SK-N-SH treated with all-trans-retinoic acid at 6 μM for 48 hours (cell line): ENCODE measurements at regions not wholly inside any gene's neighbourhood (a gene's known extent, or its start where the extent isn't known, plus 50 kb on each side); places are given as distances from the start of the nearest gene placed in this dataset.
"Not testable (repeated sequence)": the region's sequence is repeated elsewhere in the genome, so short reads cannot be mapped to it uniquely, and the experiment has no call there.

Experiments used
- ATAC-seq: fragments of 200-7000 bp; cut with Tn5 transposase; 3 replicates; pipeline ENCODE4 v1.9.1; 2020; ENCODE audit warnings: mild to moderate bottlenecking, moderate library complexity
- ARNTL ChIP-seq: fragments of 450-650 bp; formaldehyde crosslinking; IDR thresholded peaks from 2 replicates; pipeline ENCODE4 v1.5.0; 2020; ENCODE audit warnings: low read depth, mild to moderate bottlenecking, moderate library complexity, borderline replicate concordance
- BACH2 ChIP-seq: fragments of 250-450 bp; sonication (Bioruptor Pico); IDR thresholded peaks from 2 replicates; pipeline ENCODE4 v1.9.0; 2021; ENCODE audit warnings: mild to moderate bottlenecking, borderline replicate concordance
- CSDC2 ChIP-seq: fragments of 250-450 bp; sonication (Bioruptor Pico); IDR thresholded peaks from 2 replicates; pipeline ENCODE4 v1.5.0; 2020; ENCODE audit warnings: mild to moderate bottlenecking, moderate library complexity
- ESRRG ChIP-seq: fragments of 250-450 bp; sonication (Bioruptor Pico); IDR thresholded peaks from 2 replicates; pipeline ENCODE4 v1.6.1; 2021; ENCODE audit warnings: mild to moderate bottlenecking
- GLIS3 ChIP-seq: fragments of 250-450 bp; sonication (Bioruptor Pico); IDR thresholded peaks from 2 replicates; pipeline ENCODE4 v1.5.0; 2020; ENCODE audit warnings: mild to moderate bottlenecking, moderate library complexity
- ISL1 ChIP-seq: fragments of 250-450 bp; sonication (Bioruptor Pico); IDR thresholded peaks from 2 replicates; pipeline ENCODE4 v2.1.2; 2022; ENCODE audit warnings: mild to moderate bottlenecking, moderate library complexity
- PPARA ChIP-seq: fragments of 250-450 bp; sonication (Bioruptor Pico); IDR thresholded peaks from 2 replicates; pipeline ENCODE4 v1.5.0; 2020; ENCODE audit warnings: mild to moderate bottlenecking, borderline replicate concordance
- RARB ChIP-seq: fragments of 250-450 bp; sonication (Bioruptor Pico); IDR thresholded peaks from 2 replicates; pipeline ENCODE4 v1.8.0; 2021; ENCODE audit warnings: mild to moderate bottlenecking, moderate library complexity
- SNAI2 ChIP-seq: fragments of 250-450 bp; sonication (Bioruptor Pico); IDR thresholded peaks from 2 replicates; pipeline ENCODE4 v1.5.0; 2020; ENCODE audit warnings: mild to moderate bottlenecking, moderate library complexity
- TCF4 ChIP-seq: fragments of 250-450 bp; sonication (Bioruptor Pico); IDR thresholded peaks from 2 replicates; pipeline ENCODE4 v1.8.0; 2021; ENCODE audit warnings: mild to moderate bottlenecking, moderate library complexity, borderline replicate concordance
- TOX ChIP-seq: fragments of 250-450 bp; sonication (Bioruptor Pico); IDR thresholded peaks from 2 replicates; pipeline ENCODE4 v1.8.0; 2021; ENCODE audit warnings: mild to moderate bottlenecking, moderate library complexity, borderline replicate concordance
- ZC3H10 ChIP-seq: fragments of 250-450 bp; sonication (Bioruptor Pico); IDR thresholded peaks from 2 replicates; pipeline ENCODE4 v1.5.1; 2021; ENCODE audit warnings: mild to moderate bottlenecking, moderate library complexity
- ZFP3 ChIP-seq: fragments of 250-450 bp; sonication (Bioruptor Pico); IDR thresholded peaks from 2 replicates; pipeline ENCODE4 v1.5.0; 2020; ENCODE audit warnings: mild to moderate bottlenecking, moderate library complexity
- ZNF565 ChIP-seq: fragments of 450-650 bp; formaldehyde crosslinking; conservative IDR thresholded peaks from 2 replicates; pipeline ENCODE4 v1.5.0; 2020; ENCODE audit warnings: low read depth, mild to moderate bottlenecking, moderate library complexity
- ZNF70 ChIP-seq: fragments of 450-650 bp; formaldehyde crosslinking; IDR thresholded peaks from 2 replicates; pipeline ENCODE4 v1.5.0; 2020; ENCODE audit warnings: mild to moderate bottlenecking, moderate library complexity
- ZNF8 ChIP-seq: fragments of 450-650 bp; formaldehyde crosslinking; IDR thresholded peaks from 2 replicates; pipeline ENCODE4 v1.5.0; 2020; ENCODE audit warnings: mild to moderate bottlenecking, moderate library complexity
- TF ChIP-seq, protein P1 (sequence below): fragments of 250-450 bp; sonication (Bioruptor Pico); IDR thresholded peaks from 2 replicates; pipeline ENCODE4 v1.5.1; 2020; ENCODE audit warnings: low read depth, mild to moderate bottlenecking, moderate library complexity
- TF ChIP-seq, protein P2 (sequence below): fragments of 250-450 bp; sonication (Bioruptor Pico); IDR thresholded peaks from 2 replicates; pipeline ENCODE4 v1.8.0; 2020; ENCODE audit warnings: mild to moderate bottlenecking, moderate library complexity, borderline replicate concordance
- TF ChIP-seq, protein P3 (sequence below): fragments of 250-450 bp; sonication (Bioruptor Pico); IDR thresholded peaks from 2 replicates; pipeline ENCODE4 v1.8.0; 2021; ENCODE audit warnings: low read depth, mild to moderate bottlenecking, moderate library complexity, borderline replicate concordance
- TF ChIP-seq, protein P4 (sequence below): fragments of 250-450 bp; sonication (Bioruptor Pico); IDR thresholded peaks from 2 replicates; pipeline ENCODE4 v1.5.0; 2020; ENCODE audit warnings: mild to moderate bottlenecking, moderate library complexity

DNA sequence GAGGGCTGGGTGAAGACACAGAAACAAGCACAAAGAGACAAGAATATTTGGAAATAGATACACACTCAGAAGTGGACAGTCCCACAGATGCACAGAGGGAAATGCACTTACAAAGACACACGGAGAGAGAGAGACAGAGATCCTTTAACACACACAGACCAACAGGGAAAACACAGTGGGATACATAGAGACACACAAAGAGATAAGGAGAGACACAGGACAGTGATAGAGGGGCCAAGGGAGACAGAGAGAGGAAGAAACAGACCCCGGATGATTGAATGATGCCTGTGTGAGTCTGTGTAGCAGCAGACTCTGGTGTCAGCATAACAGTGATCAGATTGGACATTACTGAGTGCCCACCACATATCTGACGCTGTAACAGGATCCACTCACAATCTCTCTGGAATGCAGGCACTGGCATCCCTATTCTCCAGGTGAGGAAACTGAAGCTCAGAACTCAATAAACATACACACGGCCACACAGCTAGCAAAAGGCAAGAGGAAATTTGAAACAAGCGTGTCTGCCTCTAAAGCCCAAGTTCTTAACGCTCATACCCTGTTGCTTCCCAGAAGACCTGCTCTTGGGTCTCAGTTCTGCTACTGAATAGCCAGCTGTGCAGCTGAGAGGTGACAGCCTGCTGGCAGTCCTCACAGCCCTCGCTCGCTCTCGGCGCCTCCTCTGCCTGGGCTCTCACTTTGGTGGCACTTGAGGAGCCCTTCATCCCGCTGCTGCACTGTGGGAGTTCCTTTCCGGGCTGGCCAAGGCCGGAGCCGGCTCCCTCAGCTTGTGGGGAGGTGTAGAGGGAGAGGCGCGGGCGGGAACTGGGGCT is 186.3 kb upstream of the NLRP1 start:
- no peak for TF ChIP-seq GLIS3 (CRISPR knock-in tag)
- no peak for TF ChIP-seq RARB (CRISPR knock-in tag)
- TF ChIP-seq, protein P1, sequence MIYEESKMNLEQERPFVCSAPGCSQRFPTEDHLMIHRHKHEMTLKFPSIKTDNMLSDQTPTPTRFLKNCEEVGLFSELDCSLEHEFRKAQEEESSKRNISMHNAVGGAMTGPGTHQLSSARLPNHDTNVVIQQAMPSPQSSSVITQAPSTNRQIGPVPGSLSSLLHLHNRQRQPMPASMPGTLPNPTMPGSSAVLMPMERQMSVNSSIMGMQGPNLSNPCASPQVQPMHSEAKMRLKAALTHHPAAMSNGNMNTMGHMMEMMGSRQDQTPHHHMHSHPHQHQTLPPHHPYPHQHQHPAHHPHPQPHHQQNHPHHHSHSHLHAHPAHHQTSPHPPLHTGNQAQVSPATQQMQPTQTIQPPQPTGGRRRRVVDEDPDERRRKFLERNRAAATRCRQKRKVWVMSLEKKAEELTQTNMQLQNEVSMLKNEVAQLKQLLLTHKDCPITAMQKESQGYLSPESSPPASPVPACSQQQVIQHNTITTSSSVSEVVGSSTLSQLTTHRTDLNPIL (CRISPR knock-in tag) = no peak
- TF ChIP-seq TCF4 (CRISPR knock-in tag) = no peak
- TF ChIP-seq, protein P2, sequence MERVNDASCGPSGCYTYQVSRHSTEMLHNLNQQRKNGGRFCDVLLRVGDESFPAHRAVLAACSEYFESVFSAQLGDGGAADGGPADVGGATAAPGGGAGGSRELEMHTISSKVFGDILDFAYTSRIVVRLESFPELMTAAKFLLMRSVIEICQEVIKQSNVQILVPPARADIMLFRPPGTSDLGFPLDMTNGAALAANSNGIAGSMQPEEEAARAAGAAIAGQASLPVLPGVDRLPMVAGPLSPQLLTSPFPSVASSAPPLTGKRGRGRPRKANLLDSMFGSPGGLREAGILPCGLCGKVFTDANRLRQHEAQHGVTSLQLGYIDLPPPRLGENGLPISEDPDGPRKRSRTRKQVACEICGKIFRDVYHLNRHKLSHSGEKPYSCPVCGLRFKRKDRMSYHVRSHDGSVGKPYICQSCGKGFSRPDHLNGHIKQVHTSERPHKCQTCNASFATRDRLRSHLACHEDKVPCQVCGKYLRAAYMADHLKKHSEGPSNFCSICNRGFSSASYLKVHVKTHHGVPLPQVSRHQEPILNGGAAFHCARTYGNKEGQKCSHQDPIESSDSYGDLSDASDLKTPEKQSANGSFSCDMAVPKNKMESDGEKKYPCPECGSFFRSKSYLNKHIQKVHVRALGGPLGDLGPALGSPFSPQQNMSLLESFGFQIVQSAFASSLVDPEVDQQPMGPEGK = no peak
- TF ChIP-seq ZFP3 (CRISPR knock-in tag) = no peak
- TF ChIP-seq ZC3H10 (CRISPR knock-in tag) = no peak
- TF ChIP-seq TOX (CRISPR knock-in tag) = no peak
- no peak for TF ChIP-seq ZNF565 (CRISPR knock-in tag)
- TF ChIP-seq ZNF8 (CRISPR knock-in tag) = no peak
- TF ChIP-seq, protein P3, sequence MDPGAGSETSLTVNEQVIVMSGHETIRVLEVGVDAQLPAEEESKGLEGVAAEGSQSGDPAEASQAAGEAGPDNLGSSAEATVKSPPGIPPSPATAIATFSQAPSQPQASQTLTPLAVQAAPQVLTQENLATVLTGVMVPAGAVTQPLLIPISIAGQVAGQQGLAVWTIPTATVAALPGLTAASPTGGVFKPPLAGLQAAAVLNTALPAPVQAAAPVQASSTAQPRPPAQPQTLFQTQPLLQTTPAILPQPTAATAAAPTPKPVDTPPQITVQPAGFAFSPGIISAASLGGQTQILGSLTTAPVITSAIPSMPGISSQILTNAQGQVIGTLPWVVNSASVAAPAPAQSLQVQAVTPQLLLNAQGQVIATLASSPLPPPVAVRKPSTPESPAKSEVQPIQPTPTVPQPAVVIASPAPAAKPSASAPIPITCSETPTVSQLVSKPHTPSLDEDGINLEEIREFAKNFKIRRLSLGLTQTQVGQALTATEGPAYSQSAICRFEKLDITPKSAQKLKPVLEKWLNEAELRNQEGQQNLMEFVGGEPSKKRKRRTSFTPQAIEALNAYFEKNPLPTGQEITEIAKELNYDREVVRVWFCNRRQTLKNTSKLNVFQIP (CRISPR knock-in tag) = no peak
- TF ChIP-seq ZNF70 (CRISPR knock-in tag) = no peak
- no peak for TF ChIP-seq SNAI2 (CRISPR knock-in tag)
- TF ChIP-seq BACH2 = no peak
- no peak; the same call in 2 of the 3 replicates for ATAC-seq

DNA sequence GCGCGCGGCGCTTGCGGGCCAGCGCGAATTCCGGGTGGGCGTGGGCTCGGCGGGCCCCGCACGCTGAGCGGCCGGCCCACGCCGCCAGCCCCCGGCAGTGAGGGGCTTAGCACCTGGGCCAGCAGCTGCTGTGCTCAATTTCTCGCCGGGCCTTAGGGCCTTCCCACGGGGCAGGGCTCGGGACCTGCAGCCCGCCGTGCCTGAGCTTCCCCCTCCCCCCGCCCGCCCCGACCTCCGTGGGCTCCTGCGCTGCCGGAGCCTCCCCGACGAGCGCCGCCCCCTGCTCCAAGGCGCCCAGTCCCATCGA is 186.9 kb upstream of the NLRP1 start:
- not testable (repeated sequence) for ATAC-seq

DNA sequence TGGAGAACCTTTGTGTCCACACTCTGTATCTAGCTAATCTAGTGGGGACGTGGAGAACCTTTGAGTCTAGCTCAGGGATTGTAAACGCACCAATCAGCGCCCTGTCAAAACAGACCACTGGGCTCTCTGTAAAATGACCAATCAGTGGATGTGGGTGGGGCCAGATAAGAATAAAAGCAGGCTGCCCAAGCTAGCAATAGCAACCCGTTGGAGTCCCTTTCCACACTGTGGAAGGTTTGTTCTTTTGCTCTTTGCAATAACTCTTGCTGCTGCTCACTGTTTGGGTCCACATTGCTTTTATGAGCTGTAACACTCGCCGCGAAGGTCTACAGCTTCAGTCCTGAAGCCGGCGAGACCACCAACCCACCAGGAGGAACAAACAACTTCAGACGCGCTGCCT is 187.7 kb upstream of the NLRP1 start:
- ATAC-seq = not testable (repeated sequence)

DNA sequence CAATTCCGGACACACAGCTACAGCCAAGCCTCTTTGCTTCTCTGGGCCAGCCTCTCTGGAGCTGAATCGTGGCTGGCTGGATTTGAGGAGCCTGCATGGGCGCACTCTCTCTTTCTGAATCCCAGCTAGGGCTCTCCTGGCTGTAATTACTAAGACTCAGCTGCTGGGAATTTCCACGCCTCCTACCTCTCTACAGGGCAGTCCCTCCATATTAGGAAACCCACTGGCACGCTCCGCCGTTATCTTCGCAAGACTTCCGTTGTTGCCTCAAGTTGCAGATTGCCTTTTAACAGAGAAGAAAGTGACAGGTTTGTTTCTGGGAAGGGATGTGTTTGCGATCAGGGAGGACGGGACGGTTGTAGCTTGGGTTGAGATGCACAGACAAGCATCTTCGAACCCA is 188.4 kb upstream of the NLRP1 start:
- ATAC-seq = no peak

DNA sequence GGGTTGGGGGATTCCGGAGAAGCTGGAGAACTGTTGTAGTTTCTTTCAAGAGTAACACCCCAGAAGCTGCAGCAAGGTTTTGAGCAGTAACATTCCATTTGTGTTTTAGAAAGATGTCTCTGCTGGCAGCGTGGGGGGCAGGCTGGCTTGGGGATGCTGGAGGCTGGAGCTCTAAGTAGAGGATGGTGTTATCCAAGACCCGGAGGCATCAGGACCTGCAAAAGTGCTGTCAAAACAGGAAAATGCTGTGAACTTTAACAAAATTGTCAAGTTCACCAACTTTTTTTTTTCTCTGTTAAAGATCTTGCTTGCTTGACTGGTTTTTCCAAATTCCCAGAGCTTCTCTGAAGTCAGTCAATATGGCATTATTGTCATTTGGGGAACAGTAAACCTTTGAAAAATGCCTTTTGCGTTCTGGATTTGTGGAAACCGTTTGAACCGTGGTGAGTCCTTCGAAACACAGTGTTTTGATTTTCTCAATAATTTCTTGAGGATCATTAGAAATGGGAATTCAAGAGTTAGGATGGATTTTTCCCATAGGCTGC is 189.6 kb upstream of the NLRP1 start:
- TF ChIP-seq PPARA (CRISPR knock-in tag) (no peak), ZFP3 (CRISPR knock-in tag) (no peak), TCF4 (CRISPR knock-in tag) (no peak), GLIS3 (CRISPR knock-in tag) (no peak), ZC3H10 (CRISPR knock-in tag) (no peak), ESRRG (no peak), TOX (CRISPR knock-in tag) (no peak), ISL1 (CRISPR knock-in tag) (no peak), ZNF565 (CRISPR knock-in tag) (no peak), BACH2 (no peak), ZNF70 (CRISPR knock-in tag) (no peak), ARNTL (CRISPR knock-in tag) (no peak), CSDC2 (CRISPR knock-in tag) (no peak)
- TF ChIP-seq, protein P3 (CRISPR knock-in tag) = no peak
- TF ChIP-seq, protein P1 (CRISPR knock-in tag) = no peak
- TF ChIP-seq, protein P4, sequence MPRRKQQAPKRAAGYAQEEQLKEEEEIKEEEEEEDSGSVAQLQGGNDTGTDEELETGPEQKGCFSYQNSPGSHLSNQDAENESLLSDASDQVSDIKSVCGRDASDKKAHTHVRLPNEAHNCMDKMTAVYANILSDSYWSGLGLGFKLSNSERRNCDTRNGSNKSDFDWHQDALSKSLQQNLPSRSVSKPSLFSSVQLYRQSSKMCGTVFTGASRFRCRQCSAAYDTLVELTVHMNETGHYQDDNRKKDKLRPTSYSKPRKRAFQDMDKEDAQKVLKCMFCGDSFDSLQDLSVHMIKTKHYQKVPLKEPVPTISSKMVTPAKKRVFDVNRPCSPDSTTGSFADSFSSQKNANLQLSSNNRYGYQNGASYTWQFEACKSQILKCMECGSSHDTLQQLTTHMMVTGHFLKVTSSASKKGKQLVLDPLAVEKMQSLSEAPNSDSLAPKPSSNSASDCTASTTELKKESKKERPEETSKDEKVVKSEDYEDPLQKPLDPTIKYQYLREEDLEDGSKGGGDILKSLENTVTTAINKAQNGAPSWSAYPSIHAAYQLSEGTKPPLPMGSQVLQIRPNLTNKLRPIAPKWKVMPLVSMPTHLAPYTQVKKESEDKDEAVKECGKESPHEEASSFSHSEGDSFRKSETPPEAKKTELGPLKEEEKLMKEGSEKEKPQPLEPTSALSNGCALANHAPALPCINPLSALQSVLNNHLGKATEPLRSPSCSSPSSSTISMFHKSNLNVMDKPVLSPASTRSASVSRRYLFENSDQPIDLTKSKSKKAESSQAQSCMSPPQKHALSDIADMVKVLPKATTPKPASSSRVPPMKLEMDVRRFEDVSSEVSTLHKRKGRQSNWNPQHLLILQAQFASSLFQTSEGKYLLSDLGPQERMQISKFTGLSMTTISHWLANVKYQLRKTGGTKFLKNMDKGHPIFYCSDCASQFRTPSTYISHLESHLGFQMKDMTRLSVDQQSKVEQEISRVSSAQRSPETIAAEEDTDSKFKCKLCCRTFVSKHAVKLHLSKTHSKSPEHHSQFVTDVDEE (CRISPR knock-in tag) = no peak
- no peak for ATAC-seq

More for the DNA sequence above, 188.4 kb upstream of the NLRP1 start:
- TF ChIP-seq ESRRG = no peak
- TF ChIP-seq ZNF565 (CRISPR knock-in tag) = no peak
- TF ChIP-seq TOX (CRISPR knock-in tag) = no peak
- TF ChIP-seq GLIS3 (CRISPR knock-in tag) = no peak
- TF ChIP-seq BACH2 = no peak
- no peak for TF ChIP-seq ZC3H10 (CRISPR knock-in tag)
- TF ChIP-seq, all 23 proteins: peak for 0
